ENCODE measurements at regions not wholly inside any gene's neighbourhood (a gene's known extent, or its start where the extent isn't known, plus 50 kb on each side); places are given as distances from the start of the nearest gene placed in this dataset.

GRCh38 chr15:98455904-98456303 is 192.4 kb upstream of the IGF1R start:
- no peak for DNase-seq

DNA sequence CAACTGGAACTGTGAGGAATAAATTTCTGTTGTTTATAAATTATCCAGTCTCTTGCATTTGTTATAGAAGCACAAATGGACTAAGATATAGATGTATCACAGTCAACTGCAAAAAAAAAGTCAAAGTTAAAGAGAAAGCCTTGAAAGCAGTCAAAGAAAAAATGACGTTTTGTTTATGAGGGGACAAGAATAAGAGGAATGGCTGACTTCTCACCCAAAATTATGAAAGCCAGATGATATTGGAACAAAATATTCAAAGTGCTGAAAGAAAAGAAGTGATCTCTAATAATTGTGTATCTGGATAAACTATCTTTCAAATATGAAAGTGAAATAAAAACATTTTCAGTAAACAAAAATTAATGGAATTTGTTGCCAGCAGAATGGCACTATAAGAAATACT is 171.8 kb upstream of the IGF1R start:
- no peak for DNase-seq

GRCh38 chr15:98480844-98481243 is 167.5 kb upstream of the IGF1R start:
- no peak for DNase-seq

DNA sequence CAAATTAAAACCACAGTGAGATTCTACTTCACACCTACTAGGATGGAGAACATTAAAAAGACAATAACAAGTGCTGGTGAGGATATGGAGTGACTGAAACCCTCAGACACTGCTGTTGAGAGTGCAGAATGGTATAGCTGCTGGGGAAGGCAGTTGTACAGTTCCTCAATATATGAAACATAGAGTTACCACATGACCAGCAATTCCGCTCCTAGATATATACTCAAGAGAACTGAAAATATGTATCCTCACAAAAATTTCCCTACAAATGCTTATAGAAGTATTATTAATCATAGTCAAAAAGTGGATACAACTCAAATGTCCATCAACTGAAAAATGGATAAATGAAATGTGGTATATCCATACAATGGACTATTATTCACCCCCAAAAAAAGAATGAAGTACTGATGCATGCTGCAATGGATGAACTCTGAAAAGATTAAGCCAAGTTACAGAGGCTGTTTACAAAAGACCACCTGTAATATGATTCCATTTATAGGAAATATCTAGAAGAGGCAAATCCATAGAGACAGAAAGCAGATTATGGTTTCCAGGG is 164.7 kb upstream of the IGF1R start:
- DNase-seq = no peak

DNA sequence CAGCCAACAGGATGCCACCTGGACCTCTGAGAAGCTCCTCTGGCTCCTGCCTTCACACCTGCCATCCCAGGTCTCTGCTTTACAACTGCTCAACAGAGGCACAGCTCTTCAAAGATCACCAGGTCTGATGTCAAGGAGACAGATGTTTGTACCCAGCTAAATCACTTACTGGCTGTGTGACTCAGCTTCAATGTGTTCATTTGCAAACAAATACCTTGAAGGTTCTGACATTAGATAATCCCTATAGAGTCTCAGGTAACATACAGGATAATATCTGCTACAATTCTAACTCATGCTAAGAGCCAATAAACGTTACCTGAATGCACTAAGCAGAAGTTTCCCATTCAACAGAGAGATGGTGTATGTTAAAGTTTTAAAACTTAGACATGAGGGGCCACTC is 163.4 kb upstream of the IGF1R start:
- DNase-seq = no peak

GRCh38 chr15:98485451-98485850 is 162.9 kb upstream of the IGF1R start:
- DNase-seq = no peak

- no peak for DNase-seq
Observed at GRCh38 chr15:98493966-98494511, 154.3 kb upstream of the IGF1R start.

GRCh38 chr15:98501192-98501591 is 147.1 kb upstream of the IGF1R start:
- no peak for DNase-seq

GRCh38 chr15:98501632-98502031 is 146.7 kb upstream of the IGF1R start:
- DNase-seq = no peak

- peak; percentile 80 to 88 for DNase-seq
Observed at GRCh38 chr15:98503970-98504369, 144.4 kb upstream of the IGF1R start.

DNA sequence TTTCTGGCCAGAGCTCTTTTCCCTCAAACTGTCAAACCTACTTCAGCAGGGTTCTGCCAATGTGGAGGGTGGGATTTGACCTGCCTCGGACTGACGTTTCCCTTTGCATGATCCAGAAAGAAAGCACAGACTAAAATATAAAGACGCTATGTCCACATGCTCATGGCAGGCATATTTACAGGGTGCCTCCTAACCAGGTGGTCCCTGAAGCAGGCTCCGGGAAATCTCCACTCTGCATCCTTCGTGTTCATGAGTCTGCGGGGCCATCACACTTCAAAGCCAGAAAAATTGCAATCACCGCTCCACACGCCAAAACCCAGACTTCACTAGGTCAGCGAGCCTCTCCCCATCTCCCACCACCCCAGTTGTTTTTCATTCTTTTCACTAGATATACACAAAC is 143.3 kb upstream of the IGF1R start:
- no peak for DNase-seq

GRCh38 chr15:98505611-98506031 is 142.7 kb upstream of the IGF1R start:
- DNase-seq = no peak

DNA sequence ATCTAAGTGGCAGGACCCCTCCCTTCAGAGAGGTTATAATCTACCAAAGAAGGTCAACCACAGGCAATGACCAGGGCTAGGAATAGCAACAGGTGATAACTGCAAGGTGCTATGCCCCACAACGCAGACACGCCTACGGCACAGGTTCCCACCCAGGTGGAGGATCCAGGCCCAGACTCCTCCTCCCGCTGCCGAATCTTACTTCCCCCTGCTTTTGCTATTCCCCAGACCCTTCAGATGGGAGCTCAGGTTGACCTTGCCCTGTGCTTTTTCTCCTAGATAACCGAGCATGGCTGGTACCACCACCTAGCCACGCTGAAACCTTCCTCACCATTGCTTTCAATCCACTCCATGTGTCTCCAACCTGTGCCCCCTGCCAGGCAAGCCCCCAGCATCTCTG is 142.2 kb upstream of the IGF1R start:
- no peak for DNase-seq

- no peak for DNase-seq
Observed at GRCh38 chr15:98506711-98507110, 141.6 kb upstream of the IGF1R start.

GRCh38 chr15:98513428-98513986 is 134.8 kb upstream of the IGF1R start:
- DNase-seq = no peak

DNA sequence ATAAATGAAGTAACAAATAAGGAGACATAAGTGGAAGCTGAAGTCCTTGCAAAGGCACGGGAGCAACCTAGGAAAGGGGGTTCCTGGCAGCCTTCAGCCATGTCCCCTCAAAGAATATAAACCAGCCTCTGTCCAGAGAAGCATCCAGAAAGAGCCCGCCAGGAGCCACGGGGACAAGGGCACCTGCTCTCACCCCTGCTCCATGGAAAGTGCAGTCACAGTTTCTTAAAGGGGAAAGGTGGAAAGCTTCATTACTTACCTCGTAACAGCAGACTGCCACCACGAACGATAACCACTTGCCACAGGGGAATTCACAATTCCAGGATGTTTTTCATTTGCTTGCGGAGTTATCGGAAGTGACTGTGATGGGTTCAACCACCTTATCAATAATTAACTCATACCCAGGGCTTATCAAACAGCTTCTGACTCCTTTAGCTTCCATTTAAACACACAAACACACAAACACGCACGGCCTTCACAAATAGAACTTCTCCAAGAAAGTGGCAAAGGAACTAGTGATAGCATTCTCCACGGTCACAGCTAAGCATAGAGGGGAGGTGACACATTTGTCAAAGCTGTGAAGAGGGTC is 134.2 kb upstream of the IGF1R start:
- no peak for DNase-seq

GRCh38 chr15:98518823-98519561 is 129.3 kb upstream of the IGF1R start:
- DNase-seq = peak; percentile 64 to 79

- DNase-seq = no peak
Observed at GRCh38 chr15:98519767-98520550, 128.4 kb upstream of the IGF1R start.

- DNase-seq = no peak
Observed at GRCh38 chr15:98522127-98522526, 126.2 kb upstream of the IGF1R start.

DNA sequence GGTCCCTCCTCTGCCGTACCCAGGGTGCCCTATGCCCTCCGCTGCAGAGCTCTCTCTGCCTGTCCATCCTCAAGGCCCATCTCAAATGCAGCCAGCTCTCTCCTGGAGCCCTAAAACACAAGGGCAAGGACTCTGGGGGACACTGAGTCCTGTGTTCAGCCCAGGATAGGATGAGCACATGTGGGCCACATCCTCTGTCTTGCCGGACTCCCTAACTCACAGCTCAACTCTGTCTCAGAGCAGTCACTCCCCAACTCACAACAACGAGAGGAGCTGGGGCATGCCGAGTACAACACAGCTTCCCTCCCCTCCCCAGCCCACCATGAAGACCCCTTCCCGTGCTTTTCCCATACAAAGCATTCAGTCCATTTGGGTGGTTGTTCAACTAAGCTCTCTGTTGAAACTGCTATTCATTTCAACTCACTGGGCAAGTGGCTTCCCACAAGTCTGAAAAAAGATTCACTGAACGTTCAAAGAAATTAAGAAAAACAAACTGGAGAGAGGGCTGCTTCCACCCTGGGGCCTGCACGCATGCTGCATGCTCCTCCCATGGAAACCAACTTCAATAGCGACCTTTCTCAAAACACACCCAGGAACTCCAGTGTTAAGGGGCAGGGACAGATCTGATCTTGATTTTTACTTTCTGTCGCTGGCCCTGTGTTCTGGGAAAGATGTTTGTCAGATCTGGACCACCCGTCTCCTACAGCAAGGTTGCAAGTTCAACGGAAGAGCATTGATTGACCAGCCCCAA is 124.3 kb upstream of the IGF1R start:
- no peak for DNase-seq

Data from right lung (tissue), 2 donors.